Peyer's patch (tissue), 4 donors: ENCODE measurements at regions not wholly inside any gene's neighbourhood (a gene's known extent, or its start where the extent isn't known, plus 50 kb on each side); places are given as distances from the start of the nearest gene placed in this dataset.

Experiments used
- POLR2A ChIP-seq, 2 donors: fragments of 450-650 bp; IDR thresholded peaks; one replicate each; pipeline ENCODE4 v1.5.1; 2017; ENCODE audit warnings: antibody characterized with exemption in 2 of 2, mild to moderate bottlenecking in 2 of 2, moderate library complexity in 2 of 2
- TF ChIP-seq, protein P1 (sequence below), 6 experiments: fragments of 450-650 bp in 4 of 6; fragments of 200-600 bp in 2 of 6; sonication (generic) in 1 of 6; IDR thresholded peaks; one replicate each; pipeline ENCODE4 v1.5.1; 2017 to 2019; ENCODE audit warnings: antibody characterized with exemption in 6 of 6, mild to moderate bottlenecking in 3 of 6, moderate library complexity in 1 of 6

DNA sequence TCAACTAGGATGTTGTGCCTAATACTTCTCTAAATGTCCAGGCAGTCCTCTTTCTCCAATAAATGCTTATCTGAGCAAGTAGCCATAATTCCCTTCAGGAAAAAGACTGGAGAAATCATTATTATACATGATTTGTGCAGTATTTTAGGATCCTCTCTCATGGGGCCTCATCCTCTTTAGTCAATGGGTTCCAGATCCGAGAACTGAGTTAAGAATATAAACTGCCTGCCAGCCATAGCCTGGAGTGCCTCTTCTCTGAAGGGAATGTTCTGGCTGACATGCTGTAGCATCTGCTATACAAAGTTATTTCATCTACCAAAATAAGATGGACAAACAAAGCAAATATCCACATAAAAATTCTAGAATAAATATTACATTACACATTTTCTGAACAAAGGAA, 334.0 kb upstream of the PRMT6 start:
- TF ChIP-seq, protein P1, sequence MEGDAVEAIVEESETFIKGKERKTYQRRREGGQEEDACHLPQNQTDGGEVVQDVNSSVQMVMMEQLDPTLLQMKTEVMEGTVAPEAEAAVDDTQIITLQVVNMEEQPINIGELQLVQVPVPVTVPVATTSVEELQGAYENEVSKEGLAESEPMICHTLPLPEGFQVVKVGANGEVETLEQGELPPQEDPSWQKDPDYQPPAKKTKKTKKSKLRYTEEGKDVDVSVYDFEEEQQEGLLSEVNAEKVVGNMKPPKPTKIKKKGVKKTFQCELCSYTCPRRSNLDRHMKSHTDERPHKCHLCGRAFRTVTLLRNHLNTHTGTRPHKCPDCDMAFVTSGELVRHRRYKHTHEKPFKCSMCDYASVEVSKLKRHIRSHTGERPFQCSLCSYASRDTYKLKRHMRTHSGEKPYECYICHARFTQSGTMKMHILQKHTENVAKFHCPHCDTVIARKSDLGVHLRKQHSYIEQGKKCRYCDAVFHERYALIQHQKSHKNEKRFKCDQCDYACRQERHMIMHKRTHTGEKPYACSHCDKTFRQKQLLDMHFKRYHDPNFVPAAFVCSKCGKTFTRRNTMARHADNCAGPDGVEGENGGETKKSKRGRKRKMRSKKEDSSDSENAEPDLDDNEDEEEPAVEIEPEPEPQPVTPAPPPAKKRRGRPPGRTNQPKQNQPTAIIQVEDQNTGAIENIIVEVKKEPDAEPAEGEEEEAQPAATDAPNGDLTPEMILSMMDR (IDR thresholded peaks at IDR 0.05) = no peak
- TF ChIP-seq POLR2A (IDR thresholded peaks at IDR 0.05) = no peak
